NCI-H526 treated with DMSO at 0.1 percent for 48 hours (cell line): ENCODE measurements at regions not wholly inside any gene's neighbourhood (a gene's known extent, or its start where the extent isn't known, plus 50 kb on each side); places are given as distances from the start of the nearest gene placed in this dataset.
"Not testable (repeated sequence)": the region's sequence is repeated elsewhere in the genome, so short reads cannot be mapped to it uniquely, and the experiment has no call there.

ENCODE experiments used
- DNase-seq: peaks from one replicate; lab custom pipeline; 2025; lab: John Stamatoyannopoulos, UW

DNA sequence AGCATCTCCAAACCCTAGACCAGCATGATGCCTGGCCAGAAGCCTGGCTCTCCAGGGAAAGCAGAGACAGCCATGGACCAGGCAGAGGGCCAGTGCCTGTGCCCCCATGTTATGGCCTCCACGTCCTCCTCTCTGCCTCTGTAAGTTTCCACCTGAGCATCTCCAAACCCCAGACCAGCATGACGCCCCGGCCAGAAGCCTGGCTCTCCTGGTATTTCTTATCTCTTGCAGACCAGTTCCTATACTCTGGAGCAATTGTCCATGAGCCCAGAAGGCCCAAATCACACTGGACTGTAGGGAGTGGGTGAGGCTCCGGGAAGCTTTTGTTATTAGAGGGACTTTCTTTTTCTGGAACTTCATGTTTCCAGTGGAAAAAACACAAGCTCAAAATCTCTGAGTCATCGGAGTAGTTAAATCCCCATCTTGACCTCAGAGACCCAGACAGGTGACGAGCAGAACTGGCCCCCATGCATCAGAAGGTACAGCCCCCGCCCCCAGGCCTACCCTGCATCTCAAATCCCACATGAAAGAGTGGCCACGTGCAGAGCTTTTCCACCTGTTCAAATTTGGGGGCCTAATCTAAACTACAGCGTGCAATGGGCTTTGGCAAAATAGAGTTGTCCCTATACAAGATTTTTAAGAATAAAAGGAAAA is 110.2 kb upstream of the FOXQ1 start:
- no peak for DNase-seq

DNA sequence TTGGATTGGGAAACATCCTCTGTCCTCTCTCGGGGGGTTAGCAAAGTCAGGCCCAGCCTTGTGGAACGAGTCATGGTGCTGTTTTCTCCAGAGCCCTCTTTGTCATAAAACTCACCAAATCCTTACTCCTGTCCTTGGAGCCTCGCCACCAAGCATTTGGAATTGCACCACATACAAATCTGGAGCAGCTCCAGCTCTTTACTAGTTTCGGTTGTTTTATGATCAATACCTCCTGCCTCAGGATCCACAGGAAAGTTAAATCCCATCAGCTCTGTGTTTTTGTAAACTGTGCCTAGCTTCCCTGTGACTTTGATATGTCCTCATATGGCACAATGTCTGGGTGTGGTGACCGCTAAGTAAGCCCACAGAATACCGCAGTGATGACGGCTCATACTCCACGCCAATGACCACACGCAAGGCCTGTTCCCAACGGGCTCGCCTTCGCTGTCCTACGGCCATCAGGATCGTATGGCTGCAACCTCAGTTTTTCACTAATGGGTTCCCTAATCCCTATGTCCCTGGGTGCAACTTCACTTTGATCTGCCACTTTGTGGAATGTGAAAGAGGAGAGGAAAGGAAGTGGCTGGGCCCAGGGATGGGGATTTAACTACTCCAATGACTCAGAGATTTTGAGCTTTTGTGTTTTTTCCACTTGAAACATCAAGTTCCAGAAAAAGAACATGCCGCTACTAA is 111.3 kb upstream of the FOXQ1 start:
- no peak for DNase-seq

DNA sequence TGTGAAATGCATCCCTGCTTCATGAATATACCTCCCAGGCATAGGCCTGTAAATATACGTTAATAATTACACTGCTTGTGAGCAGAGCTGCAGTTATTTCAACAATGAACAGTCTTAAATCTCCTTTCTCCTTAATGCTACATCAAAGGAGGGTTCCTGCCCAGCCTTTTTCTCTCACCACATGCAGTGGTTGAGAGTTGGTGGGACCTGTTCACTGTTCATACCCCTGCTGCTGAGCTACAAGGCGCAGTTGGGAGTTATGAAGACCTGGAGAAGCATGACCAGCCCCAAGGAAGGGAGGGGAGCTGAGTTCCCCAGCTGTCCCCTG is 111.9 kb upstream of the FOXQ1 start:
- DNase-seq: no peak

- no peak for DNase-seq
Observed at GRCh38 chr6:1197309-1197708, 114.6 kb upstream of the FOXQ1 start.

GRCh38 chr6:1191141-1191630 is 120.7 kb upstream of the FOXQ1 start:
- DNase-seq: no peak

DNA sequence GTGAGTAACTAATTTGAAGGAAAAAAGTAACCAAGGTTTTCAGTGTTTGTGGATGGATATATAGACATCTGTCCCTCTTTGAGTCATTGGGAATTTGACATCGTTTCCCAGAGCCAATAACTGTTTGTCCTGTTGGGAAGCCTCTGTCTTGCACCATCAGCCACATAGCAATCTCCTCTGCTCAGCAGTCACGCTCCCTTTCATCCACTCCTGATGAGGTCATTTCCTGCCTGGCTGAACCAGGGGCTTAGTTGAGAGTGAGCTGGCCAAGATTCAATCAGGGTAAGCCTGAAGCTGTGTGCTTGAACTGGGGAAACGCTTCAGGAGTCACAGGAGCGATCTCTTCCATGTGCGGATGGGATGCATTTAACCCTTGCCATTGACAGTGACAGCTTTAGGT is 121.5 kb upstream of the FOXQ1 start:
- DNase-seq: no peak

GRCh38 chr6:1188199-1188598 is 123.7 kb upstream of the FOXQ1 start:
- no peak for DNase-seq

GRCh38 chr6:1187293-1188131 is 124.4 kb upstream of the FOXQ1 start:
- no peak for DNase-seq

DNA sequence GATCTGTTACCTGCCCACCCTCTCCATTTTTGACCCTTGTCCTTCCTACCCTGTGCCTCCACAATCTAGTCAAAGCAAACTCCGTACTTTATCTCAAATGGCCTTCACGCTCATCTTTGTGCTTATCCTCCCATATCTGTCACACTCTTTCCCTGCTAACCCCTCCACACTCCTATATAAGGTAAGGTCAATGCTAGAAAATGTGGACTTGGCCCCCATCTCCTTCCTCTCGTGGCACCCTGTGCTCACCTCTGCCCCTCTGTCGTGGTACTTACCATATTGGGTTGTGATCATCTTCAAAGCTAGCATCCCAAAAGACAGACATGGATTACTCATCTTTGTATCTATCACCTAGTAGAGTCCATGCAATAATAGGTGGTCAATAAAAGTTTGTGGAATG is 127.6 kb upstream of the FOXQ1 start:
- no peak for DNase-seq

- no peak for DNase-seq
Observed at GRCh38 chr6:1182722-1183521, 129.0 kb upstream of the FOXQ1 start.

- DNase-seq: no peak
Observed at GRCh38 chr6:1181939-1182605, 129.8 kb upstream of the FOXQ1 start.

DNA sequence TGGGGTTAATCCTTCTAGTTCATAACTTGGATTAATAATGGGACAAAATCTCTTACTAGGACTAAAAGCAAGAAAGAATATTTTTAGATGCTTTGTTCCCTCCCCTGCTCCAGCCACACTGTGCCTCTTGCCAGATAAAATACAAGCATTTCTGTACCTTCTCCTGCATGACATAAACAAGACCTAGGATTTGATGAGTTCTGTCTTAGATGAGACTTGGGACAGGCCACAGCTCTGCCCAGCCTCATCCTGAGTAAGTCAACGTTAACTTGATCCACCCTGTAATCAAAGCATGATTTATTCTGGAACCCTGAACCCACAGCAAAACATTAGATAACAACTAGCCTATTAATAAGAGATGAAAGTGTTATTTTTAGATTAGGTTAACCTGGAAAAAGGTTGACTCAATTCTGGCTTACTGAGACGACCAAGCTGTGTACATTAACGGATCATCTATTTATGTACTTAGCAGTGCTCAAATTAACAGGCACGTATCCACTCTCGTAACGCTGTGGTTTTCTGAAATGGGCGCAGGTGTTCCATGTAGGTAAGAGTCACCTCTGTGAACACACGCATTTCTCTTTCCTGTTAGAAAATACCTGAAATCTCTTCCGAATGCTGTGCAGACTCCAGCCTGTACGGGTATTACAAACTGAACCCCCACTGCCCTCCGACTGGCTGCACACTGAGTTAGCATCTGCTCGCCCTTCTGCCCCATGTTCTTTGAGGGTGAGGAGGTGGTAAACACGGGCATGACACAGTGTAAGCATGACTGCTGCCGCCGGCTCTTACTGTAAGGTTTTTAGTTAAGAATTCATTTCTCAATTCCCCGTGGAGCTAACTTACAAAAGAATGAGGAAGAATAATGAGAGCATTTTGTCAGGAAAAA is 132.1 kb upstream of the FOXQ1 start:
- DNase-seq: no peak

- DNase-seq: no peak
Observed at GRCh38 chr6:1178590-1178989, 133.3 kb upstream of the FOXQ1 start.

DNA sequence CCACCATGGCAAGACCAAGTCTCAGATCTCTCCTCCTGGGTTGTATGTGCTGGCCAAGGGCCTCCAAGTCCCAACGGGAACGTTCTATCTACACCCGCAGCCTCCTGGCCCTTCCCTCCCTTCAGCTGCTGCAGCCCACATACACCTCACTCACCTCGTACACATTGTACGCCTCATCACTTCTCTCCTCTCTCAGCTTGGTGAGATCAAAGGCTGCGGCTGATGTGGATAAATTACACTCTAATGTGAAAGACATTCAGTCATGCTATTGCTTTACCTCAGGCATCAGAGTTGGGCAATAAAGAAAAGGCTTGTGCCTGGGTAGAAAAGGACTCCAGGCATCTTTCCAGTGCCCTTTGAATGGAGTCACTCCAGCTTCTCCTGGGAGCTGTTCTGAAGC is 135.3 kb upstream of the FOXQ1 start:
- DNase-seq: no peak

GRCh38 chr6:1175877-1176276 is 136.0 kb upstream of the FOXQ1 start:
- DNase-seq: no peak

DNA sequence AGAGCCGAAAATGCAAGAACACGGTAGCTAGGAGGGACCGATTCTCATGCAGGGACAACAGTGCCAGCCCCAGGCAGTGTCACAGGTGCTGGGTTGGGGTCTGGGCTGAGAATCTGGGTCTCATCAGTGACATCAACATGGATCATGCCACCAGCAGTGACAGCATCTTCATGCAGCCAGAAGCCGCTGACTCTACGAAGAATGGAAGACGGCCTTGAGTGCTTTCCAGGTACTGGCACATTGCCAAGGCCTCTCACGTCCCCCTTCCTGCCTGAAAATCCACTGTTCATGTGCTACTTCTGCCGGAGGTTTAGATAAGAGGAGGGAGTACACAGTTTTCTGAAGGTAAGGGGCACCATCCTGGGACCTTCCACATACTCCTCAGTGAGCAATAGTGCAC is 141.1 kb upstream of the FOXQ1 start:
- no peak for DNase-seq

DNA sequence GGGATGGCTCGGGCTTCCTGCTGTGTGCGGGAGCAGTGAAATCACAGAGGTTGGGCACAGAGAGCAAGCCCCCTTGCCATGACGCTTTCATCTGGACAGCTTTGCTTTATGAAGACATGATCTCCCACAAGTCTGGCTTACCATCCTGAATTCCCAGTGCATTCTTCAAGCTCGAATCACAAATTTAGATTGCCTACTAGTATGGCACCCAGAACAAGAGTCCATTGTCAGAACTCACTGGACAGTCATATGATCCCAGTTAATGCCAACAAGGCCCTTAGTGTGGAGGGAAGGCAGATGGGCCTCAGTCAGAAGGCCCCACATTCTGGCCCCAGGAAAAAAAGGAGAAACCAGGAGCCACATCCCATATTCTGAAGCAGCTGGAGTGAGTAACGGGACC is 147.3 kb upstream of the FOXQ1 start:
- DNase-seq: no peak

DNA sequence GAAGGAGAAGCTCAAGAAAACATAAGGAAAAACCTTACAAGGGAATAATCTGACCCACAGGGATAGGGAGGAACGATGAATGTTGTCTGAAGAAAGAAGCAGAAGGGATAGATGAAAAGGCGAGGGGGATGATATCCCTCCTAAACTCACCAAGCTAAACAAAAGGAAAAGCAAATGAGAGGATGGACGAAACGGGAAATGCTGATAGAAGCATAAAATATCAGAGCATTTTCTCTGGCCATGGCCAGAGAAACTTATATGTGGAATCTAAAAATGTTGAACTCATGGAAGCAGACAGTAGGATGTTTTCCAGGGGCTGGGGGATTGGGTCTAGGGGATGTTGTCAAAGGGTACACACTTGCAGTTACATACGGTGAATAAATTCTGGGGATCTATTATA is 148.4 kb upstream of the FOXQ1 start:
- DNase-seq: no peak

GRCh38 chr6:1162367-1163275 is 149.3 kb upstream of the FOXQ1 start:
- no peak for DNase-seq

- not testable (repeated sequence) for DNase-seq
Observed at GRCh38 chr6:1156411-1156810, 155.5 kb upstream of the FOXQ1 start.
